NB4 (cell line): ENCODE measurements at regions not wholly inside any gene's neighbourhood (a gene's known extent, or its start where the extent isn't known, plus 50 kb on each side); places are given as distances from the start of the nearest gene placed in this dataset.
"Not testable (repeated sequence)": the region's sequence is repeated elsewhere in the genome, so short reads cannot be mapped to it uniquely, and the experiment has no call there.

Experiments used
- DNase-seq: peaks from one replicate; pipeline ENCODE4 v3.0.0; 2010; ENCODE audit warnings: low read depth
- H3K4me3 ChIP-seq: one replicate; pipeline ENCODE4 v1.5.1; 2011; ENCODE audit warnings: mild to moderate bottlenecking, low read depth, low read length, moderate library complexity
- CTCF ChIP-seq: IDR thresholded peaks from one replicate; pipeline ENCODE4 v1.5.1; 2012; ENCODE audit warnings: low read depth, low read length
- MAX ChIP-seq: IDR thresholded peaks from 2 replicates; pipeline ENCODE4 v1.6.1; 2011; ENCODE audit warnings: low read depth, low read length
- MYC ChIP-seq: IDR thresholded peaks from 2 replicates; pipeline ENCODE4 v1.6.1; 2011; ENCODE audit warnings: low read depth, low read length
- POLR2A ChIP-seq: IDR thresholded peaks from 2 replicates; pipeline ENCODE4 v1.6.1; 2011; ENCODE audit warnings: mild to moderate bottlenecking; ENCODE audit not compliant: insufficient read length; ENCODE audit errors: extremely low read depth

GRCh38 chr6:86423571-86423970 lies 513.8 kb upstream of the HTR1E start:
- no peak for DNase-seq
- H3K4me3 ChIP-seq = no peak overlapping the region
- TF ChIP-seq POLR2A (no peak), MAX (no peak), CTCF (no peak), MYC (no peak)

- no peak overlapping the region for H3K4me3 ChIP-seq
- DNase-seq = no peak
- TF ChIP-seq CTCF (no peak), POLR2A (no peak), MAX (no peak), MYC (no peak)
Measured at GRCh38 chr6:86412057-86412456, 525.3 kb upstream of the HTR1E start.

GRCh38 chr6:86407128-86407527 lies 530.2 kb upstream of the HTR1E start:
- no peak for TF ChIP-seq POLR2A
- TF ChIP-seq CTCF = no peak
- TF ChIP-seq MAX = no peak
- no peak for TF ChIP-seq MYC
- no peak overlapping the region for H3K4me3 ChIP-seq
- DNase-seq = no peak

- DNase-seq, H3K4me3 ChIP-seq: not testable (repeated sequence)
Measured at GRCh38 chr6:86392850-86393249, 544.5 kb upstream of the HTR1E start.

GRCh38 chr6:86380571-86381125 lies 556.7 kb upstream of the HTR1E start:
- no peak overlapping the region for H3K4me3 ChIP-seq
- TF ChIP-seq CTCF (no peak), POLR2A (no peak), MAX (no peak), MYC (no peak)
- DNase-seq = no peak

- DNase-seq = no peak
- H3K4me3 ChIP-seq = no peak overlapping the region
- TF ChIP-seq CTCF = no peak
- TF ChIP-seq MYC = no peak
- TF ChIP-seq POLR2A = no peak
- TF ChIP-seq MAX = no peak
Measured at GRCh38 chr6:86357877-86358276, 579.5 kb upstream of the HTR1E start.
